Heart right ventricle (tissue), 16 donors: ENCODE measurements at regions not wholly inside any gene's neighbourhood (a gene's known extent, or its start where the extent isn't known, plus 50 kb on each side); places are given as distances from the start of the nearest gene placed in this dataset.

Source experiments
- ATAC-seq, 8 donors: fragments of 200-7000 bp; cut with Tn5 transposase; one replicate each; pipeline ENCODE4 v1.9.1; 2020; ENCODE audit warnings: mild to moderate bottlenecking in 8 of 8, moderate library complexity in 8 of 8, moderate number of reproducible peaks in 1 of 8
- DNase-seq, 2 donors: peaks; one replicate each; pipeline ENCODE4 v3.0.0-alpha.2; 2020
- H3K27ac ChIP-seq, 10 donors: fragments of 200-600 bp; sonication (generic) in 2 of 10; one replicate each; pipeline versions ENCODE4 v1.5.0 to v1.8.0; 2020 to 2022; ENCODE audit warnings: mild to moderate bottlenecking in 3 of 10
- H3K27me3 ChIP-seq, 7 donors: fragments of 200-600 bp; one replicate each; pipeline ENCODE4 v1.8.0; 2021 to 2022; ENCODE audit warnings: mild to moderate bottlenecking in 2 of 7
- H3K36me3 ChIP-seq, 9 donors: fragments of 200-600 bp; sonication (generic) in 1 of 9; one replicate each; pipeline versions ENCODE4 v1.5.0 to v1.8.0; 2020 to 2022; ENCODE audit warnings: mild to moderate bottlenecking in 2 of 9
- H3K4me1 ChIP-seq, 9 donors: fragments of 200-600 bp; sonication (generic) in 1 of 9; one replicate each; pipeline versions ENCODE4 v1.5.0 to v1.8.0; 2020 to 2022; ENCODE audit warnings: mild to moderate bottlenecking in 4 of 9
- H3K4me3 ChIP-seq, 10 donors: fragments of 200-600 bp; sonication (generic) in 2 of 10; one replicate each; pipeline versions ENCODE4 v1.5.0 to v1.8.0; 2020 to 2022; ENCODE audit warnings: mild to moderate bottlenecking in 7 of 10, moderate library complexity in 2 of 10
- H3K9me3 ChIP-seq, 11 donors: fragments of 200-600 bp in 10 of 11; sonication (generic) in 2 of 11; one replicate each; pipeline versions ENCODE4 v1.5.0 to v1.8.0; 2013 to 2022; ENCODE audit warnings: mild to moderate bottlenecking in 2 of 11, control low read depth in 1 of 11, moderate library complexity in 1 of 11
- CTCF ChIP-seq, 9 donors: fragments of 200-600 bp; sonication (generic) in 2 of 9; IDR thresholded peaks; one replicate each; pipeline versions ENCODE4 v1.5.0 to v1.8.0; 2021 to 2022; ENCODE audit warnings: antibody characterized with exemption in 9 of 9, mild to moderate bottlenecking in 5 of 9, moderate library complexity in 1 of 9
- WGBS, 2 donors: extraction: QIAGEN DNeasy Blood & Tissue Kit; methylation state at CpG; one replicate each; pipeline ENCODE4 v1.1.7; 2013; ENCODE audit warnings: inconsistent platforms in 1 of 2; 5-methylcytosine and 5-hydroxymethylcytosine counted together
- intact Hi-C, 10 donors: fragments of 100-400 bp; cut with DNase I; formaldehyde crosslinking; loops; one replicate each; pipeline versions ENCODE4 v1.11.1 to v1.14.2; 2022
- donor health status: Arrhythmogenic right ventricular cardiomyopathy.
- donor health status: ischemic (EF 13 %, LVEDD 7.1; RV severe dilation, severe dysfunction).
- donor health status: healthy with polysubstance abuse.
- donor health status: DM: no; HTN: yes; CAD: no.
- donor health status: DM: no; HTN: no; CAD: no.
- donor health status: ischemic (EF 25% LVEDD 6.9; RV normal size, moderate dysfunction).
- donor health status: ischemic (EF 25% LVEDD 5.7; RV mildly dilated, moderate dysfunction).
- donor health status: healthy.
- donor health status: DM: yes; HTN: yes; CAD: no.
- donor health status: Ischemic cardiomyopathy.
- donor health status: ischemic (EF 35%, LVEDD 5.7; RV mildly dilated, moderate dysfunction).
- donor health status: nonischemic (EF 11% LVEDD 7.7; RV severe dilation, severe dysfunction).
- donor health status: DM: yes; HTN: yes; CAD: no.
- donor health status: PGD.
- donor health status: ischemic (EF 29% LVEDD 5.4; RV normal size, mild dysfunction).
- donor health status: nonischemic (EF 23%, LVEDD 6.1; RV moderate dilation, normal function).

- 95 to 100% methylated on average over 1 of the region's 1 CpG for WGBS, 2 donors
- intact Hi-C loops: no loop called here
These were observed 236.3 kb upstream of the AGAP1 start for GRCh38 chr2:235257590-235257989.

GRCh38 chr2:235262750-235263149 lies 231.1 kb upstream of the AGAP1 start:
- DNase-seq: no peak

More at GRCh38 chr2:235257590-235257989, 236.3 kb upstream of the AGAP1 start:
- Histone ChIP-seq H3K9me3 (no peaks in the 10 kb centered on the region), H3K27me3 (peaks cover 0 to 14% (median 5%) of the 10 kb centered on the region in 7 donors), H3K27ac (no peak overlapping the region), H3K4me1 (peaks cover 0 to 3% (median 0%) of the 10 kb centered on the region in 9 donors), H3K4me3 (no peak overlapping the region), H3K36me3 (no peaks in the 10 kb centered on the region)
- ATAC-seq: no peak
- no peak for DNase-seq
- no peak for TF ChIP-seq CTCF (IDR thresholded peaks at IDR 0.05)

GRCh38 chr2:235263205-235264120 lies 230.4 kb upstream of the AGAP1 start:
- Histone ChIP-seq H3K27me3 (peaks cover 0 to 33% (median 21%) of the 10 kb centered on the region in 7 donors), H3K36me3 (no peaks in the 10 kb centered on the region), H3K9me3 (no peaks in the 10 kb centered on the region), H3K4me1 (peaks cover 0 to 17% (median 4%) of the 10 kb centered on the region in 9 donors), H3K27ac (peak overlapping the region in 9 of 10 donors; percentile 28 to 72 (median 55)), H3K4me3 (peak overlapping the region in 2 of 10 donors; percentile 8 to 15)
- intact Hi-C loops: loop anchor here in 1 of 10 donors (10.0 kb wide), 1 partner anchor 331 kb away; no protein-coding TSS in a partner anchor
- WGBS, 2 donors: 42 to 51% methylated on average over 28 of the region's 28 CpGs
- TF ChIP-seq CTCF (IDR thresholded peaks at IDR 0.05): no peak
- ATAC-seq (peak; percentile 77 to 93 (median 89)), DNase-seq (peak; percentile 75 to 82)

More at GRCh38 chr2:235262750-235263149, 231.1 kb upstream of the AGAP1 start:
- no peak for TF ChIP-seq CTCF (IDR thresholded peaks at IDR 0.05)
- Histone ChIP-seq H3K4me3 (no peak overlapping the region), H3K27ac (peak overlapping the region in 6 of 10 donors; percentile 31 to 72 (median 65)), H3K36me3 (no peaks in the 10 kb centered on the region), H3K27me3 (peaks cover 0 to 33% (median 22%) of the 10 kb centered on the region in 7 donors), H3K9me3 (no peaks in the 10 kb centered on the region), H3K4me1 (peaks cover 0 to 17% (median 4%) of the 10 kb centered on the region in 9 donors)
- intact Hi-C loops: loop anchor here in 1 of 10 donors (10.0 kb wide), 1 partner anchor 332 kb away; no protein-coding TSS in a partner anchor
- ATAC-seq: peak in 4 of 8 donors; percentile 4 to 36 (median 18)
- 58 to 78% methylated on average over 4 of the region's 4 CpGs for WGBS, 2 donors

- H3K4me3 ChIP-seq: no peak overlapping the region
- ATAC-seq (no peak), DNase-seq (no peak)
- peak overlapping the region in 9 of 10 donors; percentile 28 to 72 (median 55) for H3K27ac ChIP-seq
- H3K9me3 ChIP-seq: no peaks in the 10 kb centered on the region
- 68 to 74% methylated on average over 1 of the region's 1 CpG for WGBS, 2 donors
- intact Hi-C loops: loop anchor here in 1 of 10 donors (10.0 kb wide), 1 partner anchor 331 kb away; no protein-coding TSS in a partner anchor
- no peak for TF ChIP-seq CTCF (IDR thresholded peaks at IDR 0.05)
- no peaks in the 10 kb centered on the region for H3K36me3 ChIP-seq
- peaks cover 0 to 33% (median 20%) of the 10 kb centered on the region in 7 donors for H3K27me3 ChIP-seq
- peaks cover 0 to 17% (median 4%) of the 10 kb centered on the region in 9 donors for H3K4me1 ChIP-seq
These were observed 229.7 kb upstream of the AGAP1 start for GRCh38 chr2:235264121-235264493.
